ENCODE measurements at regions not wholly inside any gene's neighbourhood (a gene's known extent, or its start where the extent isn't known, plus 50 kb on each side); places are given as distances from the start of the nearest gene placed in this dataset.

GRCh38 chr17:12388226-12388625 lies 277.5 kb upstream of the MYOCD start:
- DNase-seq, result no peak

GRCh38 chr17:12389421-12389820 lies 276.3 kb upstream of the MYOCD start:
- no peak for DNase-seq

- DNase-seq, result no peak
These were observed 275.1 kb upstream of the MYOCD start for GRCh38 chr17:12390631-12391030.

GRCh38 chr17:12391468-12391867 lies 274.2 kb upstream of the MYOCD start:
- DNase-seq, result no peak

GRCh38 chr17:12395733-12396354 lies 269.8 kb upstream of the MYOCD start:
- no peak for DNase-seq

GRCh38 chr17:12398441-12399051 lies 267.1 kb upstream of the MYOCD start:
- DNase-seq, result no peak

GRCh38 chr17:12402963-12403622 lies 262.6 kb upstream of the MYOCD start:
- DNase-seq, result no peak

GRCh38 chr17:12403881-12404398 lies 261.8 kb upstream of the MYOCD start:
- DNase-seq, result no peak

- DNase-seq, result no peak
These were observed 259.0 kb upstream of the MYOCD start for GRCh38 chr17:12406623-12407215.

- DNase-seq, result no peak
These were observed 258.0 kb upstream of the MYOCD start for GRCh38 chr17:12407495-12408252.

- no peak for DNase-seq
These were observed 256.6 kb upstream of the MYOCD start for GRCh38 chr17:12409082-12409481.

- DNase-seq, result no peak
These were observed 255.0 kb upstream of the MYOCD start for GRCh38 chr17:12410717-12411116.

GRCh38 chr17:12415031-12415430 lies 250.7 kb upstream of the MYOCD start:
- no peak for DNase-seq

- no peak for DNase-seq
These were observed 244.6 kb upstream of the MYOCD start for GRCh38 chr17:12421077-12421476.

- no peak for DNase-seq
These were observed 243.9 kb upstream of the MYOCD start for GRCh38 chr17:12421646-12422306.

- no peak for DNase-seq
These were observed 243.0 kb upstream of the MYOCD start for GRCh38 chr17:12422651-12423050.

- DNase-seq, result no peak
These were observed 242.4 kb upstream of the MYOCD start for GRCh38 chr17:12423337-12423736.

GRCh38 chr17:12429116-12429515 lies 236.6 kb upstream of the MYOCD start:
- no peak for DNase-seq

GRCh38 chr17:12431188-12431587 lies 234.5 kb upstream of the MYOCD start:
- no peak for DNase-seq

GRCh38 chr17:12438212-12438611 lies 227.5 kb upstream of the MYOCD start:
- no peak for DNase-seq

- no peak for DNase-seq
These were observed 226.7 kb upstream of the MYOCD start for GRCh38 chr17:12438813-12439586.

- no peak for DNase-seq
These were observed 220.4 kb upstream of the MYOCD start for GRCh38 chr17:12445331-12445730.

Measured in NCI-H2081 (cell line).